AG10803 (cell line): ENCODE measurements at regions not wholly inside any gene's neighbourhood (a gene's known extent, or its start where the extent isn't known, plus 50 kb on each side); places are given as distances from the start of the nearest gene placed in this dataset.

Source experiments
- DNase-seq: peaks from one replicate; pipeline ENCODE4 v3.0.0; 2010; ENCODE audit warnings: low read depth
- H3K4me3 ChIP-seq: 2 replicates; pipeline ENCODE4 v1.5.1; 2011; ENCODE audit warnings: mild to moderate bottlenecking, low read length, control low read depth
- TF ChIP-seq, protein P1 (sequence below): conservative IDR thresholded peaks from 2 replicates; pipeline ENCODE4 v1.5.1; 2011; ENCODE audit warnings: mild to moderate bottlenecking, low read length, control low read depth, inconsistent platforms

DNA sequence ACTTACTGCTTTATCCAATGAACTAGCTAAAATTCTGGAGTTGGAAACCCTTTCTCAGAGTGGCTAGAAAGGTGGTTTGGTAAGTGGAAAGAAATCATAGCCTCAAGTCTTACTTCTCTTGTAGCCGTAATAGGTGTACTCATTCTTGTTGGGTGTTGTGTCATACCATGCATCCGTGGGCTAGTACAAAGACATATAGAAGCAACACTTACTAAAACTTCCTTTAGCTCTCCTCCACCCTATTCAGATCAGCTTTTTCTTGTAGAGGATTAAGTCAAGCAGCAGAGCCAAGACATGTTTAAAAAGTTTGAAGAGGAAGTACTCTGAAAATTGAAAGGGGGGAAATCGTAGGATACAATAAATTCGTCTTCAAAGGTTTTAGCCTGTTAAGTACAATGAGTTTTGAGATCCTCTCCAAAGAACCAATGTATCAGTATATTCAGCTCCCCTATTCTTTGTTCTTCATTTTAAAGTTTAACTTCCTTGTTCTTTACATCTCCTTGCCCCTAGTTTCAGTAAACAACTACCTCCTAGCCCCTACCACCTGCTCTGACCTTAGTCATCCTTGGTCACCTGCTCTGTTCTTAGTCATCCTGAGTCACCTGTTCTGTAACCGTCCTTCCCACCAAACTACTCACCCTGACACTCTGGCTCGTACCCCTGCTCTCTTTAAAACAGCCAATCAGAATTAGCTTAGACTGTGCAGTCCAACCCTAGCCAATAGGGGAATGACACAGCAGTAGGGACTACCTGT is 62.1 kb upstream of the DEUP1 start:
- DNase-seq: no peak
- no peak overlapping the region for H3K4me3 ChIP-seq
- TF ChIP-seq, protein P1, sequence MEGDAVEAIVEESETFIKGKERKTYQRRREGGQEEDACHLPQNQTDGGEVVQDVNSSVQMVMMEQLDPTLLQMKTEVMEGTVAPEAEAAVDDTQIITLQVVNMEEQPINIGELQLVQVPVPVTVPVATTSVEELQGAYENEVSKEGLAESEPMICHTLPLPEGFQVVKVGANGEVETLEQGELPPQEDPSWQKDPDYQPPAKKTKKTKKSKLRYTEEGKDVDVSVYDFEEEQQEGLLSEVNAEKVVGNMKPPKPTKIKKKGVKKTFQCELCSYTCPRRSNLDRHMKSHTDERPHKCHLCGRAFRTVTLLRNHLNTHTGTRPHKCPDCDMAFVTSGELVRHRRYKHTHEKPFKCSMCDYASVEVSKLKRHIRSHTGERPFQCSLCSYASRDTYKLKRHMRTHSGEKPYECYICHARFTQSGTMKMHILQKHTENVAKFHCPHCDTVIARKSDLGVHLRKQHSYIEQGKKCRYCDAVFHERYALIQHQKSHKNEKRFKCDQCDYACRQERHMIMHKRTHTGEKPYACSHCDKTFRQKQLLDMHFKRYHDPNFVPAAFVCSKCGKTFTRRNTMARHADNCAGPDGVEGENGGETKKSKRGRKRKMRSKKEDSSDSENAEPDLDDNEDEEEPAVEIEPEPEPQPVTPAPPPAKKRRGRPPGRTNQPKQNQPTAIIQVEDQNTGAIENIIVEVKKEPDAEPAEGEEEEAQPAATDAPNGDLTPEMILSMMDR: no peak

GRCh38 chr11:93271596-93271995 is 58.9 kb upstream of the DEUP1 start:
- TF ChIP-seq, protein P1: no peak
- DNase-seq: no peak
- H3K4me3 ChIP-seq: no peak overlapping the region

DNA sequence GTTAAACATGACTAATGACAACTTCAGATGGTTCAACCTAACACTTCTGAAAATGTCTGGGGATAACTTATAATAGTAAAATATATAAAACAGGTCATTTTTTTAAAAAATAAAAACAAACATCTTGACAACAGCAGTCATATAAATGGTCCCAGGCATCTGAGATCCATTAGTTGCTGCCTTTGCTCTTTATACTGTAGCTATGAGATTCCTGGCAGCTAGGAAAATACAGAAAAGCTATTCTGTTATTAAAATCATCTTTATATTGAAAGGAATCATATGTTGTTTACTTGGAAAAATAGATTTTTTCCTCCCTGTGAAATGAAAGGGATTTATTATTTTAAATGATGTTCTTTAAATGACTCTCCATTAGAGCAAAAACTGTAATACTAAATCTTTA is 55.7 kb upstream of the DEUP1 start:
- TF ChIP-seq, protein P1: no peak
- no peak for DNase-seq
- no peak overlapping the region for H3K4me3 ChIP-seq

DNA sequence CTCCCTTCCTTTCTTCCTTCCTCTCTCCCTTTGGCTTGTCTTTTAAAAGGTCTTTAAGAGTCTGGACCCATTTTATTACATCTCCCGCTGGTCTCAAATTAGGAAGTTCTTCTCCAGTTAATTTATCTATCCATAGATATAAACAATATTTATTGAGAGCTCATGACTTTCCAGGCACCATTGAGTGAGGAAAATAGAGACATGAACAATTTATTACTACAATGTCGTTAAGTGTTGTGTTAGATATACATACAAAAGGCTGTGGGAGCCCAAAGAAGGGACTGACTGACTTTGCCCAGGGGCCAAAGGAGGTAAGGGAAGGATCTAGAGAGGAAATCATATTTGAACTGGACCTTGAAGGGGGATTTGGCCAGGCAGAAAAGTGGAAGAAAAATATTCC is 51.6 kb upstream of the DEUP1 start:
- TF ChIP-seq, protein P1: no peak
- no peak for DNase-seq
- no peak overlapping the region for H3K4me3 ChIP-seq

GRCh38 chr11:93279851-93280347 is 50.6 kb upstream of the DEUP1 start:
- no peak overlapping the region for H3K4me3 ChIP-seq
- DNase-seq: no peak
- TF ChIP-seq, protein P1: no peak
